ENCODE measurements at regions not wholly inside any gene's neighbourhood (a gene's known extent, or its start where the extent isn't known, plus 50 kb on each side); places are given as distances from the start of the nearest gene placed in this dataset.

DNA sequence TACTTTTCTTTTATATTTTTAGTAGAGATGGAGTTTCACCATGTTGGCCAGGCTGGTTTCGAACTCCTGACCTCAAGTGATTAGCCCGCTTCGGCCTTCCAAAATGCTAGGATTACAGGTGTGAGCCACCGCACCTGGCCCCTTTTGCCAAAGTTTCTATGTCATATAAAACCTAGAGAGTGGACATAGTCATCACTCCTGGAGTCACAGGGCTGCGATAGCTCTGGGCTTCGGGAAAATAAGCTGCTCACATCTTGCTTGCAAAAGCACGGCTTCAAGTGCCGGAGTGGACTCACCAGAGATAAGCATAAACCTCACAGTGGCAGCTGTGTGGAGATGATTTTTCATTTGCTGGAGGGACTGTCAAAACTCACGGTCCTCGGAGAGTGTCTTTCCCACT lies 171.2 kb downstream of the TEX29 start:
- peaks cover 2% of the 10 kb centered on the region for H3K9me3 ChIP-seq (ENCODE audit: control insufficient read depth, low read depth, low read length)
- no peak overlapping the region for H2AFZ ChIP-seq (ENCODE audit: control insufficient read depth, low read length)
- H3K9me1 ChIP-seq (ENCODE audit: control insufficient read depth, extremely low read depth, insufficient read depth, low read length), result no peaks in the 10 kb centered on the region
- no peaks in the 10 kb centered on the region for H3K36me3 ChIP-seq (ENCODE audit: control insufficient read depth in 2 of 2, extremely low read depth in 1 of 2, insufficient read depth in 2 of 2, low read length in 2 of 2)
- no peak overlapping the region for H3K4me3 ChIP-seq (ENCODE audit: control insufficient read depth in 2 of 3, extremely low read depth in 1 of 3, insufficient read depth in 2 of 3, low read depth in 1 of 3, low read length in 3 of 3)
- no peak overlapping the region for H3K4me2 ChIP-seq (ENCODE audit: control insufficient read depth, extremely low read depth, insufficient read depth, low read depth, low read length)
- H3K4me1 ChIP-seq (ENCODE audit: control insufficient read depth, extremely low read depth, insufficient read depth, low read length), result no peaks in the 10 kb centered on the region
- H3K79me2 ChIP-seq (ENCODE audit: control insufficient read depth, insufficient read depth, low read length), result no peaks in the 10 kb centered on the region
- DNase-seq (ENCODE audit: low read depth, low spot score) (no peak), FAIRE-seq (no peak)
- no peaks in the 10 kb centered on the region for H3K27me3 ChIP-seq (ENCODE audit: control insufficient read depth, extremely low read depth, insufficient read depth, low read length)
- TF ChIP-seq, protein P1, sequence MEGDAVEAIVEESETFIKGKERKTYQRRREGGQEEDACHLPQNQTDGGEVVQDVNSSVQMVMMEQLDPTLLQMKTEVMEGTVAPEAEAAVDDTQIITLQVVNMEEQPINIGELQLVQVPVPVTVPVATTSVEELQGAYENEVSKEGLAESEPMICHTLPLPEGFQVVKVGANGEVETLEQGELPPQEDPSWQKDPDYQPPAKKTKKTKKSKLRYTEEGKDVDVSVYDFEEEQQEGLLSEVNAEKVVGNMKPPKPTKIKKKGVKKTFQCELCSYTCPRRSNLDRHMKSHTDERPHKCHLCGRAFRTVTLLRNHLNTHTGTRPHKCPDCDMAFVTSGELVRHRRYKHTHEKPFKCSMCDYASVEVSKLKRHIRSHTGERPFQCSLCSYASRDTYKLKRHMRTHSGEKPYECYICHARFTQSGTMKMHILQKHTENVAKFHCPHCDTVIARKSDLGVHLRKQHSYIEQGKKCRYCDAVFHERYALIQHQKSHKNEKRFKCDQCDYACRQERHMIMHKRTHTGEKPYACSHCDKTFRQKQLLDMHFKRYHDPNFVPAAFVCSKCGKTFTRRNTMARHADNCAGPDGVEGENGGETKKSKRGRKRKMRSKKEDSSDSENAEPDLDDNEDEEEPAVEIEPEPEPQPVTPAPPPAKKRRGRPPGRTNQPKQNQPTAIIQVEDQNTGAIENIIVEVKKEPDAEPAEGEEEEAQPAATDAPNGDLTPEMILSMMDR (optimal IDR thresholded peaks at IDR 0.05 in 1 of 3, IDR thresholded peaks at IDR 0.05 in 1 of 3, conservative IDR thresholded peaks at IDR 0.05 in 1 of 3; ENCODE audit: extremely low read depth in 1 of 3, insufficient read depth in 2 of 3, low read length in 3 of 3), result no peak
- TF ChIP-seq EZH2 (IDR thresholded peaks at IDR 0.05; ENCODE audit: low read length), result no peak
- no peaks in the 10 kb centered on the region for H4K20me1 ChIP-seq (ENCODE audit: control insufficient read depth, extremely low read depth, insufficient read depth, low read length)
- no peak overlapping the region for H3K9ac ChIP-seq (ENCODE audit: control insufficient read depth, extremely low read depth, insufficient read depth, low read length)
- dilution Hi-C loops (cut with MboI; ENCODE audit: extremely low pct_ligation_motif_present, low sequenced_read_pairs), result no loop called here
- no peak overlapping the region for H3K27ac ChIP-seq (ENCODE audit: control insufficient read depth, insufficient read depth, low read length)

DNA sequence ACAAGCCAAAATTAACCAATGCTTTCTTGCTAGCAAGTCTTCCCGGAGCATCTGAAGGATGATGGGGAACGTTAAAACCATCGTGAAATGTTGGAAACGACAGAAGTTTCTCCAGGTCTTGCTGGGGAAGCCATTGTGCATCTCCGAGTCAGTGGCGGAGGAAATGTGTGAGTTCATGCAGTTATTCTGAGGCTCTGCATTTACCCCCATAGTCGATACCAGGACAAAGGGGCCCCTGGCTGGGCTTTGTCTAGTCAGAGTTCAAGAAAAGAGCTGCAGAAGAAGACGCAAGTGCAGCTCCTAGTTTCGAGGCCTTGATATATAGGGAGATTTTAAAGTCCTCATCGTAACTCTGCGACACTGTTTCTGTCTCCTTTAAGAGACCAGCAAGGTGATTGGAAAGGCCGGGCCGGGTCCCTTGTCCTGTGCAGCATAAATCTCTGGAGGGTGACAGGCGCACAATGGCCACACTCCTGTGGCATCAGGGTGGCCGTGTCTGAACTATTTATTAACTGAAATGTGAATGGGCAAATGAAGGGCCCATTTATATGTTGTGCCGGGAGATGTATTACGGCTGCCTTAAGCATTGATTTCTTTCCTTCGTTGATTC lies 172.0 kb downstream of the TEX29 start:
- no peak for TF ChIP-seq EZH2 (IDR thresholded peaks at IDR 0.05; ENCODE audit: low read length)
- TF ChIP-seq, protein P1 (optimal IDR thresholded peaks at IDR 0.05 in 1 of 3, IDR thresholded peaks at IDR 0.05 in 1 of 3, conservative IDR thresholded peaks at IDR 0.05 in 1 of 3; ENCODE audit: extremely low read depth in 1 of 3, insufficient read depth in 2 of 3, low read length in 3 of 3), result no peak
- H4K20me1 ChIP-seq (ENCODE audit: control insufficient read depth, extremely low read depth, insufficient read depth, low read length), result no peaks in the 10 kb centered on the region
- no peak overlapping the region for H3K4me2 ChIP-seq (ENCODE audit: control insufficient read depth, extremely low read depth, insufficient read depth, low read depth, low read length)
- no peak overlapping the region for H3K27ac ChIP-seq (ENCODE audit: control insufficient read depth, insufficient read depth, low read length)
- H3K9ac ChIP-seq (ENCODE audit: control insufficient read depth, extremely low read depth, insufficient read depth, low read length), result no peak overlapping the region
- H3K27me3 ChIP-seq (ENCODE audit: control insufficient read depth, extremely low read depth, insufficient read depth, low read length), result no peaks in the 10 kb centered on the region
- H3K36me3 ChIP-seq (ENCODE audit: control insufficient read depth in 2 of 2, extremely low read depth in 1 of 2, insufficient read depth in 2 of 2, low read length in 2 of 2), result no peaks in the 10 kb centered on the region
- no peaks in the 10 kb centered on the region for H3K4me1 ChIP-seq (ENCODE audit: control insufficient read depth, extremely low read depth, insufficient read depth, low read length)
- no peaks in the 10 kb centered on the region for H3K79me2 ChIP-seq (ENCODE audit: control insufficient read depth, insufficient read depth, low read length)
- no peaks in the 10 kb centered on the region for H3K9me1 ChIP-seq (ENCODE audit: control insufficient read depth, extremely low read depth, insufficient read depth, low read length)
- DNase-seq (ENCODE audit: low read depth, low spot score), result no peak
- FAIRE-seq, result no peak
- H3K4me3 ChIP-seq (ENCODE audit: control insufficient read depth in 2 of 3, extremely low read depth in 1 of 3, insufficient read depth in 2 of 3, low read depth in 1 of 3, low read length in 3 of 3), result no peak overlapping the region
- peaks cover 2% of the 10 kb centered on the region for H3K9me3 ChIP-seq (ENCODE audit: control insufficient read depth, low read depth, low read length)
- dilution Hi-C loops (cut with MboI; ENCODE audit: extremely low pct_ligation_motif_present, low sequenced_read_pairs), result no loop called here
- no peak overlapping the region for H2AFZ ChIP-seq (ENCODE audit: control insufficient read depth, low read length)

Measured in keratinocyte (primary cell).